ENCODE measurements at regions not wholly inside any gene's neighbourhood (a gene's known extent, or its start where the extent isn't known, plus 50 kb on each side); places are given as distances from the start of the nearest gene placed in this dataset.

DNA sequence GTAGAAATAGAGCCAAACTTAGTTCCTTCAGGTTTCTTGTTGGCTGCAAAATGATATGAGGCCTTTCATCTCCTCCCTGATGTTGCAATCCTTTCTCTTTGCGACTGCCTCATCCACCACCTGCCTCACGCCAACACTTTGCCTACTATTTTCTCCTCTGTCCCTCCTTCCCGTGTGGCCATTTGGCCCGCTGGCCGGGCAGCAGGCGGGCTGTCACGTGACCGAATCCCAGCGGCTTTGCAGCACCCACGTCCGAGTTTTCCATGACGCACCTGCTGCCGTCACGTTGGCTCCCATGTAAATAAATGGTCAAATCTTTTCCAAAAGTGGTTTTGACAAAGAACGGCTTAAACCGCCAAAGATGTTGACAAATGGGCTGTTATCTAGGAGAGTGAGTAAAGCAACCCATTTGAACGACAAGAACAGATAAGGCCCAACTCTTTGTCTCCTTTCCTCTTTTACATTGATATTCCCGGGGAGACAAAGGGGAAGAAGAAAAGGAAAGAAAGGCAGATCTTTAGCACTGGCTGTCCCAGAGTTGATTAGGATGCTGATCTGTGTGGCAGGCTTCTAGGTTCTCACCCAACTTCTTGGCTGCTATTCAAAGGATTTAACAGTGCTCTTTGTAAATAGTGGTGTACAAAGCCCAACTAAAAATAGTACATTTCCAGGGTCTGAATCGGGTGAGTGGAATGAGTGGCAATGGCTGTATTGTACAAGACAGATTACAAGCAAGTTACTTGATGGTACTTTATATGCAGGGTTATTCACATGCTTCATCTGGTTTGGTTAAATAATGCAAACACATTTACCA, 174.2 kb upstream of the JADE1 start (continued):
- TF ChIP-seq CHD7 (IDR thresholded peaks at IDR 0.05; ENCODE audit: low read depth, low read length) (no peak), HDAC1 (IDR thresholded peaks at IDR 0.05) (peak in 1 of 2 experiments; percentile 71; a peak in 2 of 4 replicates), MAFK (IDR thresholded peaks at IDR 0.05; ENCODE audit: low read length) (no peak), ETV1 (tag; conservative IDR thresholded peaks at IDR 0.05; ENCODE audit: low read depth) (no peak), ZNF586 (CRISPR knock-in tag; conservative IDR thresholded peaks at IDR 0.05) (no peak), PHB (CRISPR knock-in tag; IDR thresholded peaks at IDR 0.05) (no peak), SPI1 (IDR thresholded peaks at IDR 0.05; ENCODE audit: borderline replicate concordance, low read depth, low read length) (no peak), XRCC3 (IDR thresholded peaks at IDR 0.05) (no peak), ZNF184 (CRISPR knock-in tag; IDR thresholded peaks at IDR 0.05) (no peak), CBX1 (IDR thresholded peaks at IDR 0.05; ENCODE audit: low read depth) (no peak), POU5F1 (IDR thresholded peaks at IDR 0.05; ENCODE audit: borderline replicate concordance, low read depth, low read length, partially characterized antibody) (no peak), MEIS2 (IDR thresholded peaks at IDR 0.05; ENCODE audit: partially characterized antibody) (peak; percentile 82), JUN (IDR thresholded peaks at IDR 0.05; ENCODE audit: borderline replicate concordance, low read depth, low read length) (0 out of 2 replicates have a peak, but pooled peaks have one; percentile 38), JUN (CRISPR knock-in tag; IDR thresholded peaks at IDR 0.05; ENCODE audit: borderline replicate concordance) (no peak)
- TF ChIP-seq, protein P1, sequence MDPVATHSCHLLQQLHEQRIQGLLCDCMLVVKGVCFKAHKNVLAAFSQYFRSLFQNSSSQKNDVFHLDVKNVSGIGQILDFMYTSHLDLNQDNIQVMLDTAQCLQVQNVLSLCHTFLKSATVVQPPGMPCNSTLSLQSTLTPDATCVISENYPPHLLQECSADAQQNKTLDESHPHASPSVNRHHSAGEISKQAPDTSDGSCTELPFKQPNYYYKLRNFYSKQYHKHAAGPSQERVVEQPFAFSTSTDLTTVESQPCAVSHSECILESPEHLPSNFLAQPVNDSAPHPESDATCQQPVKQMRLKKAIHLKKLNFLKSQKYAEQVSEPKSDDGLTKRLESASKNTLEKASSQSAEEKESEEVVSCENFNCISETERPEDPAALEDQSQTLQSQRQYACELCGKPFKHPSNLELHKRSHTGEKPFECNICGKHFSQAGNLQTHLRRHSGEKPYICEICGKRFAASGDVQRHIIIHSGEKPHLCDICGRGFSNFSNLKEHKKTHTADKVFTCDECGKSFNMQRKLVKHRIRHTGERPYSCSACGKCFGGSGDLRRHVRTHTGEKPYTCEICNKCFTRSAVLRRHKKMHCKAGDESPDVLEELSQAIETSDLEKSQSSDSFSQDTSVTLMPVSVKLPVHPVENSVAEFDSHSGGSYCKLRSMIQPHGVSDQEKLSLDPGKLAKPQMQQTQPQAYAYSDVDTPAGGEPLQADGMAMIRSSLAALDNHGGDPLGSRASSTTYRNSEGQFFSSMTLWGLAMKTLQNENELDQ (CRISPR knock-in tag; IDR thresholded peaks at IDR 0.05; ENCODE audit: borderline replicate concordance): no peak
